ENCODE measurements at regions not wholly inside any gene's neighbourhood (a gene's known extent, or its start where the extent isn't known, plus 50 kb on each side); places are given as distances from the start of the nearest gene placed in this dataset.

DNA sequence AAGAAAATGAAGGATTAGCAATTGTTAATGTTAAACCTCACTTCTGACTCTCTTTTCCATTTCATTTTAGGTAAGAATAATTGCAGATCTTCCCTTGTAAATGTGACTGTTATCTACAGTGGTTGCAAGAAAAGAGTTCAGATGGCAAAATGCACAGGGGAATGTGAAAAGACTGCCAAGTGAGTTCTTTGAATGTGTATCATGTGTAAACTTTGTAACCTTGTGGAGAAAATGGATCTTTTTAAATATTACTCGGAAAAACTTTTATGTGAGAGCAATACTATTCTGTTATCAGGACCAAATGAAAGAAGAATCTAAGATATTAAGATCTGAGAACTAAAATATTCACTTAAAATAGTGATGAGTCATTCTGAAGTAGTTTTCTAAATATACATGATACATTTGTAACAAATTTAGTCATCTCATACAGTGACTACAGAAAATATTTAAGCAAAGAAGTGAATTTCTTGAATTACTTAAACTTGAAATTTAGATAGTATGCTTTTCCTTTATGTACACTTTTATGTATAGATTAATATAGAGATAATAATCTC, 122.5 kb upstream of the CNTN1 start:
- DNase-seq (ENCODE audit: low read depth in 1 of 2, low spot score in 1 of 2): no peak
- no peak overlapping the region for H3K4me3 ChIP-seq (replicated peaks; ENCODE audit: insufficient read depth, low read length)
- no peaks in the 10 kb centered on the region for H3K27me3 ChIP-seq (ENCODE audit: insufficient read depth, poor library complexity, severe bottlenecking)
- no peak for TF ChIP-seq SPI1 (IDR thresholded peaks at IDR 0.05; ENCODE audit: borderline replicate concordance, low read depth)
- TF ChIP-seq, protein P1, sequence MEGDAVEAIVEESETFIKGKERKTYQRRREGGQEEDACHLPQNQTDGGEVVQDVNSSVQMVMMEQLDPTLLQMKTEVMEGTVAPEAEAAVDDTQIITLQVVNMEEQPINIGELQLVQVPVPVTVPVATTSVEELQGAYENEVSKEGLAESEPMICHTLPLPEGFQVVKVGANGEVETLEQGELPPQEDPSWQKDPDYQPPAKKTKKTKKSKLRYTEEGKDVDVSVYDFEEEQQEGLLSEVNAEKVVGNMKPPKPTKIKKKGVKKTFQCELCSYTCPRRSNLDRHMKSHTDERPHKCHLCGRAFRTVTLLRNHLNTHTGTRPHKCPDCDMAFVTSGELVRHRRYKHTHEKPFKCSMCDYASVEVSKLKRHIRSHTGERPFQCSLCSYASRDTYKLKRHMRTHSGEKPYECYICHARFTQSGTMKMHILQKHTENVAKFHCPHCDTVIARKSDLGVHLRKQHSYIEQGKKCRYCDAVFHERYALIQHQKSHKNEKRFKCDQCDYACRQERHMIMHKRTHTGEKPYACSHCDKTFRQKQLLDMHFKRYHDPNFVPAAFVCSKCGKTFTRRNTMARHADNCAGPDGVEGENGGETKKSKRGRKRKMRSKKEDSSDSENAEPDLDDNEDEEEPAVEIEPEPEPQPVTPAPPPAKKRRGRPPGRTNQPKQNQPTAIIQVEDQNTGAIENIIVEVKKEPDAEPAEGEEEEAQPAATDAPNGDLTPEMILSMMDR (IDR thresholded peaks at IDR 0.05; ENCODE audit: insufficient read depth, low read length): no peak
- no peak for TF ChIP-seq POLR2AphosphoS5 (IDR thresholded peaks at IDR 0.05; ENCODE audit: low read depth)
- no peak for TF ChIP-seq GABPA (IDR thresholded peaks at IDR 0.05; ENCODE audit: low read depth)
- TF ChIP-seq, protein P2, sequence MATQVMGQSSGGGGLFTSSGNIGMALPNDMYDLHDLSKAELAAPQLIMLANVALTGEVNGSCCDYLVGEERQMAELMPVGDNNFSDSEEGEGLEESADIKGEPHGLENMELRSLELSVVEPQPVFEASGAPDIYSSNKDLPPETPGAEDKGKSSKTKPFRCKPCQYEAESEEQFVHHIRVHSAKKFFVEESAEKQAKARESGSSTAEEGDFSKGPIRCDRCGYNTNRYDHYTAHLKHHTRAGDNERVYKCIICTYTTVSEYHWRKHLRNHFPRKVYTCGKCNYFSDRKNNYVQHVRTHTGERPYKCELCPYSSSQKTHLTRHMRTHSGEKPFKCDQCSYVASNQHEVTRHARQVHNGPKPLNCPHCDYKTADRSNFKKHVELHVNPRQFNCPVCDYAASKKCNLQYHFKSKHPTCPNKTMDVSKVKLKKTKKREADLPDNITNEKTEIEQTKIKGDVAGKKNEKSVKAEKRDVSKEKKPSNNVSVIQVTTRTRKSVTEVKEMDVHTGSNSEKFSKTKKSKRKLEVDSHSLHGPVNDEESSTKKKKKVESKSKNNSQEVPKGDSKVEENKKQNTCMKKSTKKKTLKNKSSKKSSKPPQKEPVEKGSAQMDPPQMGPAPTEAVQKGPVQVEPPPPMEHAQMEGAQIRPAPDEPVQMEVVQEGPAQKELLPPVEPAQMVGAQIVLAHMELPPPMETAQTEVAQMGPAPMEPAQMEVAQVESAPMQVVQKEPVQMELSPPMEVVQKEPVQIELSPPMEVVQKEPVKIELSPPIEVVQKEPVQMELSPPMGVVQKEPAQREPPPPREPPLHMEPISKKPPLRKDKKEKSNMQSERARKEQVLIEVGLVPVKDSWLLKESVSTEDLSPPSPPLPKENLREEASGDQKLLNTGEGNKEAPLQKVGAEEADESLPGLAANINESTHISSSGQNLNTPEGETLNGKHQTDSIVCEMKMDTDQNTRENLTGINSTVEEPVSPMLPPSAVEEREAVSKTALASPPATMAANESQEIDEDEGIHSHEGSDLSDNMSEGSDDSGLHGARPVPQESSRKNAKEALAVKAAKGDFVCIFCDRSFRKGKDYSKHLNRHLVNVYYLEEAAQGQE (IDR thresholded peaks at IDR 0.05; ENCODE audit: insufficient replicate concordance, low read depth): no peak
- no peak overlapping the region for H3K27ac ChIP-seq (replicated peaks)

DNA sequence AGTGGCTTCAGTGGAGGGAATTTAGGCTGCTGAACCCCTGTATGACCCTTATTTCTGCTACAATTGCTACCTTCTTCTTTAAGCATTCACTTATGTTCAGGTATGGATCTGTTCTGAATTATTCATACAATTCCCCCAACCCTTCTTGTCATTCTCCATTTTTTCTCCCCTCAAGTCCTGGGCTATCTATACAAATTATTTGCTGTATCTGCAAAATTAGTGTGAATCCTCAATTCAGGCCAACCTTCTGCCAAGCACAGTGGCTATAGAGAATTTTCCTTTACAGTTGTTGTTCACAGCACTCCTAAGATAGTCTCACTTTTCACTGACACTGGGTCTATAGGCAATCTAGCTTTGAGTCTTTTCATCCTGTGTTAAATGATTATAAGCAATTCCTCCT, 119.2 kb upstream of the CNTN1 start:
- no peak for DNase-seq (ENCODE audit: low read depth in 1 of 2, low spot score in 1 of 2)
- TF ChIP-seq, protein P1 (IDR thresholded peaks at IDR 0.05; ENCODE audit: insufficient read depth, low read length): no peak
- TF ChIP-seq SPI1 (IDR thresholded peaks at IDR 0.05; ENCODE audit: borderline replicate concordance, low read depth): no peak
- no peak for TF ChIP-seq POLR2AphosphoS5 (IDR thresholded peaks at IDR 0.05; ENCODE audit: low read depth)
- TF ChIP-seq GABPA (IDR thresholded peaks at IDR 0.05; ENCODE audit: low read depth): no peak
- TF ChIP-seq, protein P2 (IDR thresholded peaks at IDR 0.05; ENCODE audit: insufficient replicate concordance, low read depth): no peak

DNA sequence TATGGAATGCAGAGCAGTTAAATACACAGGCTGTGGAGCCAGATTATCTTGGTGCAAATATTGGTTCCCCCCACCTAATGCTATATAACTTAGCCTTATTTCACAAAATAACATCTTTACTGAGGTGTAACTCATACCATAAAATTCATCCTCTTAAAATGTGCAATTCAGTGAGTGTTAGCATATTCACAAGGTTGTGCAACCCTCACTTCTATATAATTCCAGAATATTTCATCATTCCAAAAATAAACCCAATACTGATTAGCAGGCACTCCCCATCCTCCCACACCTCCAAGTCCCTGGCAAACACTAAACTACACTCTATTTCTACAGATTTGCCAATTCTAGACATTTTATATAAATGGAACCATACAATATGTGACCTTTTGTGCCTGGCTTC, 116.3 kb upstream of the CNTN1 start:
- no peak overlapping the region for H3K4me3 ChIP-seq (replicated peaks; ENCODE audit: insufficient read depth, low read length)

More for the DNA sequence above, 119.2 kb upstream of the CNTN1 start:
- Histone ChIP-seq H3K27ac (replicated peaks) (no peak overlapping the region), H3K4me3 (replicated peaks; ENCODE audit: insufficient read depth, low read length) (no peak overlapping the region), H3K27me3 (ENCODE audit: insufficient read depth, poor library complexity, severe bottlenecking) (no peaks in the 10 kb centered on the region)

More for the DNA sequence above, 116.3 kb upstream of the CNTN1 start:
- Histone ChIP-seq H3K27ac (replicated peaks) (no peak overlapping the region), H3K27me3 (ENCODE audit: insufficient read depth, poor library complexity, severe bottlenecking) (no peaks in the 10 kb centered on the region)
- DNase-seq (ENCODE audit: low read depth in 1 of 2, low spot score in 1 of 2): no peak
- TF ChIP-seq SPI1 (IDR thresholded peaks at IDR 0.05; ENCODE audit: borderline replicate concordance, low read depth) (no peak), GABPA (IDR thresholded peaks at IDR 0.05; ENCODE audit: low read depth) (no peak), POLR2AphosphoS5 (IDR thresholded peaks at IDR 0.05; ENCODE audit: low read depth) (no peak)
- TF ChIP-seq, protein P2 (IDR thresholded peaks at IDR 0.05; ENCODE audit: insufficient replicate concordance, low read depth): no peak
- TF ChIP-seq, protein P1 (IDR thresholded peaks at IDR 0.05; ENCODE audit: insufficient read depth, low read length): no peak

All from HL-60 (cell line).